Caki2 (cell line): ENCODE measurements at regions not wholly inside any gene's neighbourhood (a gene's known extent, or its start where the extent isn't known, plus 50 kb on each side); places are given as distances from the start of the nearest gene placed in this dataset.

Experiments used
- DNase-seq: peaks from one replicate; pipeline ENCODE4 v3.0.0-alpha.2; 2015; ENCODE audit warnings: low read depth
- in situ Hi-C: cut with HindIII; loops from 2 replicates; pipeline ENCODE4 v1.10.0; 2016; ENCODE audit warnings: low sequenced_read_pairs, low pct_unique_long_range_greater_than_20kb, mixed read lengths

- in situ Hi-C loops, result no loop called here
- DNase-seq, result no peak
These were observed 354.1 kb upstream of the C1orf87 start for GRCh38 chr1:60427701-60428100.

- in situ Hi-C loops, result no loop called here
- no peak for DNase-seq
These were observed 353.6 kb upstream of the C1orf87 start for GRCh38 chr1:60427194-60427593.

- DNase-seq, result no peak
- in situ Hi-C loops, result no loop called here
These were observed 352.0 kb upstream of the C1orf87 start for GRCh38 chr1:60425528-60425927.

GRCh38 chr1:60423146-60423780, 349.7 kb upstream of the C1orf87 start:
- in situ Hi-C loops, result no loop called here
- DNase-seq, result no peak

GRCh38 chr1:60421965-60422364, 348.4 kb upstream of the C1orf87 start:
- no peak for DNase-seq
- in situ Hi-C loops, result no loop called here

- DNase-seq, result no peak
- in situ Hi-C loops, result no loop called here
These were observed 345.5 kb upstream of the C1orf87 start for GRCh38 chr1:60419023-60419422.

GRCh38 chr1:60415696-60416095, 342.1 kb upstream of the C1orf87 start:
- no peak for DNase-seq
- in situ Hi-C loops, result no loop called here

GRCh38 chr1:60413091-60413490, 339.5 kb upstream of the C1orf87 start:
- no peak for DNase-seq
- in situ Hi-C loops, result no loop called here

- no peak for DNase-seq
- in situ Hi-C loops, result no loop called here
These were observed 338.0 kb upstream of the C1orf87 start for GRCh38 chr1:60411591-60411990.

- in situ Hi-C loops, result no loop called here
- no peak for DNase-seq
These were observed 329.2 kb upstream of the C1orf87 start for GRCh38 chr1:60402816-60403215.

- no peak for DNase-seq
- in situ Hi-C loops, result no loop called here
These were observed 328.6 kb upstream of the C1orf87 start for GRCh38 chr1:60402216-60402615.

- in situ Hi-C loops, result no loop called here
- DNase-seq, result no peak
These were observed 320.9 kb upstream of the C1orf87 start for GRCh38 chr1:60394436-60394835.

GRCh38 chr1:60390593-60391282, 317.2 kb upstream of the C1orf87 start:
- DNase-seq, result no peak

GRCh38 chr1:60388092-60388987, 314.8 kb upstream of the C1orf87 start:
- no peak for DNase-seq
- in situ Hi-C loops, result no loop called here

More at GRCh38 chr1:60390593-60391282, 317.2 kb upstream of the C1orf87 start:
- in situ Hi-C loops, result no loop called here

- DNase-seq, result no peak
- in situ Hi-C loops, result no loop called here
These were observed 313.6 kb upstream of the C1orf87 start for GRCh38 chr1:60387175-60387574.

- in situ Hi-C loops, result no loop called here
- DNase-seq, result no peak
These were observed 312.7 kb upstream of the C1orf87 start for GRCh38 chr1:60386249-60386648.

- in situ Hi-C loops, result no loop called here
- DNase-seq, result no peak
These were observed 302.6 kb upstream of the C1orf87 start for GRCh38 chr1:60376196-60376595.

- in situ Hi-C loops, result no loop called here
- no peak for DNase-seq
These were observed 301.0 kb upstream of the C1orf87 start for GRCh38 chr1:60374537-60374936.

- DNase-seq, result no peak
- in situ Hi-C loops, result no loop called here
These were observed 294.0 kb upstream of the C1orf87 start for GRCh38 chr1:60367532-60367931.
